ENCODE measurements at regions not wholly inside any gene's neighbourhood (a gene's known extent, or its start where the extent isn't known, plus 50 kb on each side); places are given as distances from the start of the nearest gene placed in this dataset.

- no peak overlapping the region for H3K27ac ChIP-seq
- TF ChIP-seq CTCF (IDR thresholded peaks at IDR 0.05 in 8 of 11, conservative IDR thresholded peaks at IDR 0.05 in 3 of 11), result no peak
- peaks cover 0 to 47% (median 10%) of the 10 kb centered on the region in 7 donors for H3K27me3 ChIP-seq (replicated peaks in 1 of 7)
- no peaks in the 10 kb centered on the region for H3K36me3 ChIP-seq
- 59 to 89% (median 78%) methylated on average over 3 of the region's 3 CpGs for WGBS, 5 donors
- no peak for DNase-seq
- intact Hi-C loops (cut with DNase I; ENCODE audit: low total_unique reads), result no loop called here
- H3K4me1 ChIP-seq, result no peaks in the 10 kb centered on the region
- no peaks in the 10 kb centered on the region for H3K9me3 ChIP-seq
- H3K4me3 ChIP-seq, result no peak overlapping the region
Measured at GRCh38 chr11:45730014-45730413, 64.6 kb upstream of the CHST1 start.

GRCh38 chr11:45726493-45727054, 61.2 kb upstream of the CHST1 start:
- Histone ChIP-seq H3K27ac (no peak overlapping the region), H3K9me3 (no peaks in the 10 kb centered on the region), H3K36me3 (no peaks in the 10 kb centered on the region), H3K4me3 (no peak overlapping the region), H3K4me1 (peaks cover 0 to 10% (median 0%) of the 10 kb centered on the region in 6 donors), H3K27me3 (replicated peaks in 1 of 7) (peaks cover 0 to 66% (median 11%) of the 10 kb centered on the region in 7 donors)
- DNase-seq, result no peak
- 63 to 95% (median 75%) methylated on average over 2 of the region's 2 CpGs for WGBS, 5 donors
- TF ChIP-seq POLR2A (IDR thresholded peaks at IDR 0.05) (no peak), CTCF (IDR thresholded peaks at IDR 0.05 in 8 of 11, conservative IDR thresholded peaks at IDR 0.05 in 3 of 11) (no peak), POLR2AphosphoS5 (IDR thresholded peaks at IDR 0.05) (no peak)
- intact Hi-C loops (cut with DNase I; ENCODE audit: low total_unique reads), result no loop called here

- no peak overlapping the region for H3K4me3 ChIP-seq
- no peaks in the 10 kb centered on the region for H3K9me3 ChIP-seq
- peaks cover 0 to 10% (median 0%) of the 10 kb centered on the region in 6 donors for H3K4me1 ChIP-seq
- H3K27me3 ChIP-seq (replicated peaks in 1 of 7), result peaks cover 0 to 73% (median 11%) of the 10 kb centered on the region in 7 donors
- DNase-seq, result no peak
- 51 to 68% (median 62%) methylated on average over 6 of the region's 6 CpGs for WGBS, 5 donors
- no peaks in the 10 kb centered on the region for H3K36me3 ChIP-seq
- intact Hi-C loops (cut with DNase I; ENCODE audit: low total_unique reads), result no loop called here
- no peak overlapping the region for H3K27ac ChIP-seq
- TF ChIP-seq POLR2A (IDR thresholded peaks at IDR 0.05) (no peak), POLR2AphosphoS5 (IDR thresholded peaks at IDR 0.05) (no peak), CTCF (IDR thresholded peaks at IDR 0.05 in 8 of 11, conservative IDR thresholded peaks at IDR 0.05 in 3 of 11) (no peak)
Measured at GRCh38 chr11:45725776-45726492, 60.5 kb upstream of the CHST1 start.

GRCh38 chr11:45725121-45725520, 59.7 kb upstream of the CHST1 start:
- H3K9me3 ChIP-seq, result no peaks in the 10 kb centered on the region
- TF ChIP-seq CTCF (IDR thresholded peaks at IDR 0.05 in 8 of 11, conservative IDR thresholded peaks at IDR 0.05 in 3 of 11), result no peak
- no peak for TF ChIP-seq POLR2A (IDR thresholded peaks at IDR 0.05)
- no peak for TF ChIP-seq POLR2AphosphoS5 (IDR thresholded peaks at IDR 0.05)
- intact Hi-C loops (cut with DNase I; ENCODE audit: low total_unique reads), result no loop called here
- 68 to 84% (median 77%) methylated on average over 3 of the region's 3 CpGs for WGBS, 5 donors
- H3K27me3 ChIP-seq (replicated peaks in 1 of 7), result peaks cover 0 to 81% (median 11%) of the 10 kb centered on the region in 7 donors
- H3K36me3 ChIP-seq, result no peaks in the 10 kb centered on the region
- no peak overlapping the region for H3K27ac ChIP-seq
- DNase-seq, result no peak
- no peak overlapping the region for H3K4me3 ChIP-seq
- H3K4me1 ChIP-seq, result peaks cover 0 to 10% (median 0%) of the 10 kb centered on the region in 6 donors
